ENCODE measurements at regions not wholly inside any gene's neighbourhood (a gene's known extent, or its start where the extent isn't known, plus 50 kb on each side); places are given as distances from the start of the nearest gene placed in this dataset.

GRCh38 chr12:30450226-30450625 lies 245.4 kb downstream of the IPO8 start:
- no peaks in the 10 kb centered on the region for H3K9me3 ChIP-seq
- H3K27ac ChIP-seq, result no peak overlapping the region
- H3K4me1 ChIP-seq, result no peaks in the 10 kb centered on the region
- H3K27me3 ChIP-seq, result no peaks in the 10 kb centered on the region
- H3K36me3 ChIP-seq, result no peaks in the 10 kb centered on the region
- intact Hi-C loops (cut with DNase I; ENCODE audit: low total_unique reads), result no loop called here
- TF ChIP-seq POLR2A (IDR thresholded peaks at IDR 0.05), result no peak
- TF ChIP-seq CTCF (IDR thresholded peaks at IDR 0.05), result no peak
- DNase-seq, result no peak
- no peak overlapping the region for H3K4me3 ChIP-seq

GRCh38 chr12:30448038-30448437 lies 247.6 kb downstream of the IPO8 start:
- no peak for TF ChIP-seq POLR2A (IDR thresholded peaks at IDR 0.05)
- TF ChIP-seq CTCF (IDR thresholded peaks at IDR 0.05), result no peak
- H3K27me3 ChIP-seq, result no peaks in the 10 kb centered on the region
- no peaks in the 10 kb centered on the region for H3K4me1 ChIP-seq
- no peak for DNase-seq
- H3K36me3 ChIP-seq, result no peaks in the 10 kb centered on the region
- no peak overlapping the region for H3K4me3 ChIP-seq
- intact Hi-C loops (cut with DNase I; ENCODE audit: low total_unique reads), result no loop called here
- no peaks in the 10 kb centered on the region for H3K9me3 ChIP-seq
- no peak overlapping the region for H3K27ac ChIP-seq

- Histone ChIP-seq H3K4me3 (no peak overlapping the region), H3K4me1 (no peaks in the 10 kb centered on the region), H3K27ac (no peak overlapping the region), H3K9me3 (no peaks in the 10 kb centered on the region), H3K36me3 (no peaks in the 10 kb centered on the region), H3K27me3 (no peaks in the 10 kb centered on the region)
- no peak for TF ChIP-seq POLR2A (IDR thresholded peaks at IDR 0.05)
- no peak for TF ChIP-seq CTCF (IDR thresholded peaks at IDR 0.05)
- intact Hi-C loops (cut with DNase I; ENCODE audit: low total_unique reads), result no loop called here
- no peak for DNase-seq
Observed at GRCh38 chr12:30447061-30447750, 248.5 kb downstream of the IPO8 start.

- no peak overlapping the region for H3K4me3 ChIP-seq
- H3K36me3 ChIP-seq, result no peaks in the 10 kb centered on the region
- no peak for DNase-seq
- H3K4me1 ChIP-seq, result no peaks in the 10 kb centered on the region
- H3K9me3 ChIP-seq, result no peaks in the 10 kb centered on the region
- H3K27me3 ChIP-seq, result no peaks in the 10 kb centered on the region
- TF ChIP-seq POLR2A (IDR thresholded peaks at IDR 0.05) (no peak), CTCF (IDR thresholded peaks at IDR 0.05) (no peak)
- no peak overlapping the region for H3K27ac ChIP-seq
- intact Hi-C loops (cut with DNase I; ENCODE audit: low total_unique reads), result no loop called here
Observed at GRCh38 chr12:30442461-30442860, 253.2 kb downstream of the IPO8 start.

GRCh38 chr12:30440826-30441602 lies 254.7 kb downstream of the IPO8 start:
- H3K4me3 ChIP-seq, result no peak overlapping the region
- no peaks in the 10 kb centered on the region for H3K36me3 ChIP-seq
- H3K9me3 ChIP-seq, result no peaks in the 10 kb centered on the region
- H3K27me3 ChIP-seq, result no peaks in the 10 kb centered on the region
- no peak overlapping the region for H3K27ac ChIP-seq
- intact Hi-C loops (cut with DNase I; ENCODE audit: low total_unique reads), result no loop called here
- TF ChIP-seq CTCF (IDR thresholded peaks at IDR 0.05), result no peak
- no peak for TF ChIP-seq POLR2A (IDR thresholded peaks at IDR 0.05)
- no peaks in the 10 kb centered on the region for H3K4me1 ChIP-seq
- DNase-seq, result no peak
